Suprapubic skin (tissue), 4 donors: ENCODE measurements at regions not wholly inside any gene's neighbourhood (a gene's known extent, or its start where the extent isn't known, plus 50 kb on each side); places are given as distances from the start of the nearest gene placed in this dataset.

Source experiments
- DNase-seq, 2 donors: peaks; one replicate each; pipeline ENCODE4 v3.0.0-alpha.2; 2019; ENCODE audit warnings: low spot score in 2 of 2
- H3K27ac ChIP-seq: fragments of 200-600 bp; sonication (generic); one replicate; pipeline ENCODE4 v1.5.1; 2019
- H3K27me3 ChIP-seq: fragments of 200-600 bp; sonication (generic); one replicate; pipeline ENCODE4 v1.5.1; 2019
- H3K36me3 ChIP-seq: fragments of 200-600 bp; sonication (generic); one replicate; pipeline ENCODE4 v1.5.1; 2019
- H3K4me1 ChIP-seq: fragments of 200-600 bp; sonication (generic); one replicate; pipeline ENCODE4 v1.5.1; 2019
- H3K4me3 ChIP-seq: fragments of 200-600 bp; sonication (generic); one replicate; pipeline ENCODE4 v1.5.1; 2019; ENCODE audit warnings: mild to moderate bottlenecking
- H3K9me3 ChIP-seq: fragments of 200-600 bp; sonication (generic); one replicate; pipeline ENCODE4 v1.5.1; 2019
- EP300 ChIP-seq: sonication (generic); formaldehyde crosslinking; IDR thresholded peaks from one replicate; pipeline ENCODE4 v1.6.1; 2017; ENCODE audit warnings: antibody characterized with exemption
- POLR2A ChIP-seq, 2 donors: fragments of 450-650 bp; IDR thresholded peaks; one replicate each; pipeline ENCODE4 v1.6.1; 2017; ENCODE audit warnings: antibody characterized with exemption in 2 of 2, mild to moderate bottlenecking in 2 of 2, moderate library complexity in 2 of 2
- POLR2AphosphoS5 ChIP-seq, 3 donors: sonication (generic); formaldehyde crosslinking; IDR thresholded peaks; one replicate each; pipeline ENCODE4 v1.6.1; 2017; ENCODE audit warnings: antibody characterized with exemption in 3 of 3
- WGBS: methylation state at CpG from one replicate; pipeline ENCODE4 v1.1.5; 2018; 5-methylcytosine and 5-hydroxymethylcytosine counted together
- TF ChIP-seq, protein P1 (sequence below), 2 donors: fragments of 200-600 bp in 1 of 2; fragments of 450-650 bp in 1 of 2; sonication (generic) in 1 of 2; IDR thresholded peaks; one replicate each; pipeline ENCODE4 v1.5.1; 2016 to 2019; ENCODE audit warnings: antibody characterized with exemption in 2 of 2, mild to moderate bottlenecking in 1 of 2, moderate library complexity in 1 of 2

DNA sequence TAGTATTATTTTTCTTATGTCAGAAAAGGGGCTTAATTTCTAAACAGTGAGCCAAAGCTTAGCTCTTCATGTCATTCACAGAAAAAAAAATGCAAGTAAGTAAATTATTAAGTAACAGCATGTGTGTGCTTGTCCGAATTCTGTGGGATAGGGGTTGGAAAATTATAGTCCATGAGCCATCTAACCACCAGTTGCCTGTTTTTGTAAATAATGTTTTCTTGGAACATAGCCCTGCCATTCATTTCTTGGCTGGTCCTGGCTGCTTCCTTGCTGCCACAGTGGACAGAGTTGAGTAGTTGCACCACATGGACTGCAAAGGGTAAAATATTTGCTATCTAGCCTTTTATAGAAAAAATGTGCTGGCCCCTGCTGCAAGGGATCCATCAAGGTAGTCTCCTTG lies 513.7 kb upstream of the WWC1 start:
- WGBS = 54% methylated on average over 1 of the region's 1 CpG
- no peak for DNase-seq
- no peak for TF ChIP-seq EP300
- TF ChIP-seq, protein P1, sequence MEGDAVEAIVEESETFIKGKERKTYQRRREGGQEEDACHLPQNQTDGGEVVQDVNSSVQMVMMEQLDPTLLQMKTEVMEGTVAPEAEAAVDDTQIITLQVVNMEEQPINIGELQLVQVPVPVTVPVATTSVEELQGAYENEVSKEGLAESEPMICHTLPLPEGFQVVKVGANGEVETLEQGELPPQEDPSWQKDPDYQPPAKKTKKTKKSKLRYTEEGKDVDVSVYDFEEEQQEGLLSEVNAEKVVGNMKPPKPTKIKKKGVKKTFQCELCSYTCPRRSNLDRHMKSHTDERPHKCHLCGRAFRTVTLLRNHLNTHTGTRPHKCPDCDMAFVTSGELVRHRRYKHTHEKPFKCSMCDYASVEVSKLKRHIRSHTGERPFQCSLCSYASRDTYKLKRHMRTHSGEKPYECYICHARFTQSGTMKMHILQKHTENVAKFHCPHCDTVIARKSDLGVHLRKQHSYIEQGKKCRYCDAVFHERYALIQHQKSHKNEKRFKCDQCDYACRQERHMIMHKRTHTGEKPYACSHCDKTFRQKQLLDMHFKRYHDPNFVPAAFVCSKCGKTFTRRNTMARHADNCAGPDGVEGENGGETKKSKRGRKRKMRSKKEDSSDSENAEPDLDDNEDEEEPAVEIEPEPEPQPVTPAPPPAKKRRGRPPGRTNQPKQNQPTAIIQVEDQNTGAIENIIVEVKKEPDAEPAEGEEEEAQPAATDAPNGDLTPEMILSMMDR (IDR thresholded peaks at IDR 0.05) = no peak
- TF ChIP-seq POLR2AphosphoS5 (IDR thresholded peaks at IDR 0.05) = no peak
- no peak for TF ChIP-seq POLR2A (IDR thresholded peaks at IDR 0.05)
- Histone ChIP-seq H3K4me3 (no peak overlapping the region), H3K36me3 (no peaks in the 10 kb centered on the region), H3K27me3 (no peaks in the 10 kb centered on the region), H3K9me3 (no peaks in the 10 kb centered on the region), H3K27ac (no peak overlapping the region), H3K4me1 (no peaks in the 10 kb centered on the region)

GRCh38 chr5:167778228-167778627 lies 513.2 kb upstream of the WWC1 start:
- DNase-seq = no peak

GRCh38 chr5:167779644-167780043 lies 511.8 kb upstream of the WWC1 start:
- no peak for TF ChIP-seq EP300
- TF ChIP-seq POLR2A (IDR thresholded peaks at IDR 0.05) = no peak
- no peak for TF ChIP-seq POLR2AphosphoS5 (IDR thresholded peaks at IDR 0.05)
- TF ChIP-seq, protein P1 (IDR thresholded peaks at IDR 0.05) = no peak
- Histone ChIP-seq H3K36me3 (no peaks in the 10 kb centered on the region), H3K27ac (no peak overlapping the region), H3K4me3 (no peak overlapping the region), H3K27me3 (no peaks in the 10 kb centered on the region), H3K9me3 (no peaks in the 10 kb centered on the region), H3K4me1 (no peaks in the 10 kb centered on the region)
- DNase-seq = no peak
- WGBS = 72% methylated on average over 3 of the region's 3 CpGs

More at GRCh38 chr5:167778228-167778627, 513.2 kb upstream of the WWC1 start:
- H3K4me1 ChIP-seq = no peaks in the 10 kb centered on the region
- WGBS = 84% methylated on average over 2 of the region's 2 CpGs
- H3K27ac ChIP-seq = no peak overlapping the region
- no peaks in the 10 kb centered on the region for H3K27me3 ChIP-seq
- H3K4me3 ChIP-seq = no peak overlapping the region
- no peaks in the 10 kb centered on the region for H3K9me3 ChIP-seq
- no peaks in the 10 kb centered on the region for H3K36me3 ChIP-seq
- TF ChIP-seq, protein P1 (IDR thresholded peaks at IDR 0.05) = no peak
- TF ChIP-seq POLR2AphosphoS5 (IDR thresholded peaks at IDR 0.05) (no peak), EP300 (no peak), POLR2A (IDR thresholded peaks at IDR 0.05) (no peak)

GRCh38 chr5:167780177-167780576 lies 511.3 kb upstream of the WWC1 start:
- Histone ChIP-seq H3K27me3 (no peaks in the 10 kb centered on the region), H3K4me1 (no peaks in the 10 kb centered on the region), H3K4me3 (no peak overlapping the region), H3K27ac (no peak overlapping the region), H3K9me3 (no peaks in the 10 kb centered on the region), H3K36me3 (no peaks in the 10 kb centered on the region)
- WGBS = 83% methylated on average over 6 of the region's 6 CpGs
- TF ChIP-seq POLR2A (IDR thresholded peaks at IDR 0.05) (no peak), EP300 (no peak), POLR2AphosphoS5 (IDR thresholded peaks at IDR 0.05) (no peak)
- TF ChIP-seq, protein P1 (IDR thresholded peaks at IDR 0.05) = no peak
- no peak for DNase-seq

DNA sequence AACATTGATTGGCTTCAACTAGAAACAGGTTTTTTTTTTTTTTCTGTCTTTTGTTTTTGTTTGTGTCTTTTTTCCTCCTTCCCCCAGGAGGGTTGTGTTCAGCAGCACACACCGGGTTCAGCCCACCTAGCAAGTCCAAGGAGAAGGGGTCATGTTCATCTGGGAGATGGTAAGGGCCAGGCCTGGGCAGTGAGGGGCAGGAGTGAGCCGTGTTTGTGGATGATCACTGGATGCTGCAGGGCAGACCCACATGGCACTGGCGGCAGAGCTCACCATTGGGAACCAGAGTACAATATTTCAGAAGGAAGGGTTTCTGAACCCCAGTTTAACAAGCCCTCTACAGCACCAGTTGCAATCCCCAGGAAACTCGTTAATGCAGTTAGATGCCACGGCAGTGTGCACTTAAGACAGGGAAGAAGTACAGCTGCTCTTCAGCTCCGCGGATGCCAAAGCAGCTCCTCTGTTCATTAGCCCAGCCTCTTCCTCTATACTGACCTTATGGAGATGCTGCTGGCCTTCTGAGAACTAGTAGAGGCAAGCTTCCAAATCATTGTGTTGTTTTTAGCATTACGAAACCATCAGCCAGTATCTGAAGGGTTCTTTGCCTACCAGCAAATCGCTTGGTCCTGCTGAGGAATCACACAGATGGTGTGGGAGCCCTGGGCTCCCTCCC lies 508.2 kb upstream of the WWC1 start:
- TF ChIP-seq POLR2AphosphoS5 (IDR thresholded peaks at IDR 0.05) (no peak), EP300 (no peak), POLR2A (IDR thresholded peaks at IDR 0.05) (no peak)
- TF ChIP-seq, protein P1 (IDR thresholded peaks at IDR 0.05) = no peak
- Histone ChIP-seq H3K27ac (no peak overlapping the region), H3K27me3 (no peaks in the 10 kb centered on the region), H3K36me3 (no peaks in the 10 kb centered on the region), H3K4me1 (no peaks in the 10 kb centered on the region), H3K9me3 (no peaks in the 10 kb centered on the region), H3K4me3 (no peak overlapping the region)
- DNase-seq = no peak
- 79% methylated on average over 8 of the region's 9 CpGs for WGBS
